ENCODE measurements at regions not wholly inside any gene's neighbourhood (a gene's known extent, or its start where the extent isn't known, plus 50 kb on each side); places are given as distances from the start of the nearest gene placed in this dataset.

DNA sequence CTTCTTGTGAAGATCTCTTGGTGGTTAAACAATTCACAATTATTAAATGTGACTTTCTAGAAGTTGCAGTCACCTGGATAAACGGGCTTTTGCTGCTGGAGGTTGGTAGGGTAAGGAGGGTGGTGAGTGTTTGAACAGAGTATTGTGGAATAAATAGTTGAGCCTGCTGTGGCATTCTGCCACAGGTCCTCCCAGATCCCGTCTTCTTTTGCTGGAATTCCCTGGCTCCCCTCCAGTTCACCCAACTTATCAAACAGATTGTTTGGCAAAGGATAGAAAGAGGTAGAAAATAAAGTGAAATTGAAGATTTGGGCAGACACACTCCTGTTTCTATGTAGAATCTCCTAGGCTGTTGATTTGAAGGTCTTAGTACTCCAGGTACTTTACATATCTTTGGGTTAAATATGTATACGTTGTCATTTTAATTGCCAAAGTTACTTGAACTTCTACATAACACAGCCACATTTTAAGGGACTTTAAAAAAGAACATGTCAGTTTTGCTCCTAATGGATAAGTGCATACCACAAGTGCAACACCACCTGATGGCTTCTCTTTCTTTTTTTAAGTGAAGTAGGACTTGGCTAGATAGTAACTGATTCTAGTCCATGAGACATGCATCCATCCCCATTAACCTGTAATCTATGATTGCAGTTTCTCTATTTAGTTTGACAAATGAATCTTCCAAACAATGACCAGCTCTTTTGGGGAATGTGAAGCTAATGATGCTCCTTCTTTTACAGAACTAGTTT is 83.0 kb downstream of the ARL4A start:
- TF ChIP-seq ZNF8 (CRISPR knock-in tag; IDR thresholded peaks at IDR 0.05) = no peak
- no peak for TF ChIP-seq TCF4 (CRISPR knock-in tag; IDR thresholded peaks at IDR 0.05; ENCODE audit: borderline replicate concordance)

Data from SK-N-SH treated with all-trans-retinoic acid at 6 μM for 48 hours (cell line).